ENCODE measurements at regions not wholly inside any gene's neighbourhood (a gene's known extent, or its start where the extent isn't known, plus 50 kb on each side); places are given as distances from the start of the nearest gene placed in this dataset.

GRCh38 chr6:48764286-48765044 is 653.5 kb upstream of the PTCHD4 start:
- FAIRE-seq = no peak

GRCh38 chr6:48757661-48758060 is 646.7 kb upstream of the PTCHD4 start:
- FAIRE-seq = no peak
- no peak for DNase-seq (ENCODE audit: low spot score in 2 of 2)

More at GRCh38 chr6:48764286-48765044, 653.5 kb upstream of the PTCHD4 start:
- no peak for DNase-seq (ENCODE audit: low spot score in 2 of 2)

GRCh38 chr6:48755315-48755714 is 644.3 kb upstream of the PTCHD4 start:
- no peak for DNase-seq (ENCODE audit: low spot score in 2 of 2)
- FAIRE-seq = no peak

- DNase-seq (ENCODE audit: low spot score in 2 of 2) = no peak
- no peak for FAIRE-seq
These were observed 643.6 kb upstream of the PTCHD4 start for GRCh38 chr6:48754641-48755040.

GRCh38 chr6:48750861-48751260 is 639.9 kb upstream of the PTCHD4 start:
- FAIRE-seq = no peak
- DNase-seq (ENCODE audit: low spot score in 2 of 2) = no peak

- DNase-seq (ENCODE audit: low spot score in 2 of 2) (no peak), FAIRE-seq (no peak)
These were observed 636.5 kb upstream of the PTCHD4 start for GRCh38 chr6:48747471-48747870.

- no peak for FAIRE-seq
- no peak for DNase-seq (ENCODE audit: low spot score in 2 of 2)
These were observed 636.0 kb upstream of the PTCHD4 start for GRCh38 chr6:48747040-48747439.

GRCh38 chr6:48744948-48745347 is 634.0 kb upstream of the PTCHD4 start:
- DNase-seq (ENCODE audit: low spot score in 2 of 2) = no peak
- no peak for FAIRE-seq

- no peak for DNase-seq (ENCODE audit: low spot score in 2 of 2)
- peak; percentile 13 for FAIRE-seq
These were observed 632.7 kb upstream of the PTCHD4 start for GRCh38 chr6:48743738-48744137.

GRCh38 chr6:48736501-48737206 is 625.7 kb upstream of the PTCHD4 start:
- no peak for DNase-seq (ENCODE audit: low spot score in 2 of 2)
- FAIRE-seq = no peak

GRCh38 chr6:48735846-48736245 is 624.8 kb upstream of the PTCHD4 start:
- FAIRE-seq = no peak
- no peak for DNase-seq (ENCODE audit: low spot score in 2 of 2)

- FAIRE-seq (no peak), DNase-seq (ENCODE audit: low spot score in 2 of 2) (no peak)
These were observed 622.6 kb upstream of the PTCHD4 start for GRCh38 chr6:48733581-48733980.

- FAIRE-seq = no peak
- DNase-seq (ENCODE audit: low spot score in 2 of 2) = no peak
These were observed 603.7 kb upstream of the PTCHD4 start for GRCh38 chr6:48714699-48715098.

- no peak for DNase-seq (ENCODE audit: low spot score in 2 of 2)
- no peak for FAIRE-seq
These were observed 603.3 kb upstream of the PTCHD4 start for GRCh38 chr6:48714250-48714649.

GRCh38 chr6:48713612-48714011 is 602.6 kb upstream of the PTCHD4 start:
- DNase-seq (ENCODE audit: low spot score in 2 of 2) (no peak), FAIRE-seq (no peak)

- DNase-seq (ENCODE audit: low spot score in 2 of 2) = no peak
- no peak for FAIRE-seq
These were observed 595.3 kb upstream of the PTCHD4 start for GRCh38 chr6:48706310-48706709.

- FAIRE-seq = no peak
These were observed 590.6 kb upstream of the PTCHD4 start for GRCh38 chr6:48701572-48701971.

GRCh38 chr6:48695872-48696271 is 584.9 kb upstream of the PTCHD4 start:
- no peak for DNase-seq (ENCODE audit: low spot score in 2 of 2)
- FAIRE-seq = no peak

More at GRCh38 chr6:48701572-48701971, 590.6 kb upstream of the PTCHD4 start:
- DNase-seq (ENCODE audit: low spot score in 2 of 2) = no peak

GRCh38 chr6:48691420-48691819 is 580.4 kb upstream of the PTCHD4 start:
- no peak for FAIRE-seq
- DNase-seq (ENCODE audit: low spot score in 2 of 2) = no peak

GRCh38 chr6:48689498-48689897 is 578.5 kb upstream of the PTCHD4 start:
- FAIRE-seq = no peak
- no peak for DNase-seq (ENCODE audit: low spot score in 2 of 2)

- no peak for DNase-seq (ENCODE audit: low spot score in 2 of 2)
- FAIRE-seq = peak; percentile 100
These were observed 567.4 kb upstream of the PTCHD4 start for GRCh38 chr6:48678390-48678789.

GRCh38 chr6:48671505-48671904 is 560.5 kb upstream of the PTCHD4 start:
- no peak for DNase-seq (ENCODE audit: low spot score in 2 of 2)
- FAIRE-seq = no peak

Measured in frontal cortex (tissue), 3 donors.